SIG-M5 treated with dmso at 0.1 percent for 504 hours (cell line): ENCODE measurements at regions not wholly inside any gene's neighbourhood (a gene's known extent, or its start where the extent isn't known, plus 50 kb on each side); places are given as distances from the start of the nearest gene placed in this dataset.
A peak's percentile ranks its signal among the peaks of the same experiment; 100 is the strongest.

ENCODE experiments used
- DNase-seq: peaks from one replicate; lab custom pipeline; 2025; ENCODE audit not compliant: unreplicated experiment; lab: John Stamatoyannopoulos, UW

DNA sequence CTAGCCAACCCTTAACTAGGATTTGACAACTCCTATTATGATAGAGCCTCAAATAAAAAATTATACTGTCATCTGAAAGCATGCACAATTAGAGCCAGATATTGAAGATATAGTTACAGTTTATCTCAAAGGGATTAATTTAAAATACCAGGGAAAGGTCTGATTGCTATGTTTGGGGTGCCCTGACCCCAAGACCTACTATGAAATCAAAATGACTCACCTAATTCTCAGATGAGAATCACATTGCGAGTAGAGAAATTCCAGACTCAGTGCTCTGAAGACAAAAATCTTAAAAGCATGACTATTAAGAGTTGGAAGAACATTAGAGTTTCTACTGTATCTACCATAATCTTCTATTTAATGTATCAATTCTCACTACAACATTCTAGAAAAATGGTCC lies 297.1 kb downstream of the AHR start:
- DNase-seq, result no peak

- no peak for DNase-seq
These were observed 299.9 kb downstream of the AHR start for GRCh38 chr7:17598305-17598704.

- DNase-seq, result no peak
These were observed 300.4 kb downstream of the AHR start for GRCh38 chr7:17598846-17599245.

- DNase-seq, result no peak
These were observed 301.4 kb downstream of the AHR start for GRCh38 chr7:17599733-17600339.

DNA sequence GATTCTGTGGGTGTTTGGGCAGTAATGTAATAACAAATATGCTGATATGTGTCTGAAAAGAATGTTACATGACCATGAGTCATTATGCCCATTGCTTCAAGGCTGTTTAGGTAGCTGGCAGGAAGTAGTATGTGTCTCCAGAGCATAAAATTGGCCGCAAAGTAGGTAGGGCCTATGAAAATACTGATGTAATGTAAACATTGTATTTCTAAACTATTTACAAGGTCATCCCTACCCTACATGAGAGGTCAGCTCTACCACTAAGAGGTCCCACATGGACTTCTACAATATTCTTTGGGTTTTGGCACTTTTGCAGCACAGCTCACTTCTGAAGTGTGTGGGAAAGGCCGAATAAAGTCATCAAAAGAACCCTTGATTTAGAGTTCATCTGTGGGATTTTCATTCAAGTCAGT lies 301.9 kb downstream of the AHR start:
- DNase-seq, result peak; percentile 42

GRCh38 chr7:17601921-17602320 lies 303.5 kb downstream of the AHR start:
- no peak for DNase-seq

DNA sequence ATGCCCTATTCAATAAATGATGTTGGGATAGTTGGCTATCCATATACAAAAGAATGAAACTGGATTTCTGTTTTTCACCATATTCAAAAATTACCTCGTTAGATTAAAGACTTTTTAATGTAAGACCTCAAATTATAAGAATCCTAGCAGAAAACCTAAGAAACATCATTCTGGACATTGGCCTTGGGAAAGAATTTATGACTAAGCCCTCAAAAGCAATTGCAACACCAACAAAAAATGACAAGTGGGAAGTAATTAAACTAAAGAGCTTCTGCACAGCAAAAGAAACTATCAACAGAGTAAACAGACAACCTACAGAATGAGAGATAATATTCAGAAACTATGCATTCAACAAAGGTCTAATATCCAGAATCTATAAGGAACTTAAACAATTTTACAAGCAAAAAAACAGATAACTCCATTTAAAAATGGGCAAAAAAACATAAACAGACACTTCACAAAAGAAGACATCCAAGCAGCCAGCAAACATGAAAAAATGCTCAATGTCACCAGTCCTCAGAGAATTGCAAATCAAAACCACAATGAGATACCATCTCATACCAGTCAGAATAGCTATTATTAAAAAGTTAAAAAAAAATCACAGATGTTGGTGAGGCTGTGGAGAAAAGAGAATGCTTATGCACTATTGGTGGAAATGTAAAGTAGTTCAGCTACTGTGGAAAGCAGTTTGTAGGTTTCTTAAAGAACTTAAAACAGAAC lies 309.8 kb downstream of the AHR start:
- DNase-seq, result no peak

DNA sequence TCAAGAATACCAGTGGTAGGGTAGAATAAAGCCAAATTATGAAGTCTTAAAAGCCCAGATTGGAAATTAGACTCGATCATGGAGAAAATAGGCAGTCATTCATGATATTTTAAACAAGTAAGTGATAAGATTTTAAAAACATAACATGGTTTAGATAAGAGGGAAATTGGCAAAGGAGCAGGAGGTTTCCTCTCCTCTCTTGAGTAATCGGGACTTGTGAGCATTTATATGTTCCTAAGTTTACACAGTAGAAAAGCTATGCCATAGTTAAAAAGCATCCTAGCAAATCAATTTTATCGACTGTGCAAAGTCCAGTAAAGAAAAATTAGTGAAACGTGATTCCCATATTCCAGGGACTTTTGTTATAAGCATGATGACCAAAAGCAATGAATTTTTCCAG lies 313.2 kb downstream of the AHR start:
- DNase-seq, result no peak

DNA sequence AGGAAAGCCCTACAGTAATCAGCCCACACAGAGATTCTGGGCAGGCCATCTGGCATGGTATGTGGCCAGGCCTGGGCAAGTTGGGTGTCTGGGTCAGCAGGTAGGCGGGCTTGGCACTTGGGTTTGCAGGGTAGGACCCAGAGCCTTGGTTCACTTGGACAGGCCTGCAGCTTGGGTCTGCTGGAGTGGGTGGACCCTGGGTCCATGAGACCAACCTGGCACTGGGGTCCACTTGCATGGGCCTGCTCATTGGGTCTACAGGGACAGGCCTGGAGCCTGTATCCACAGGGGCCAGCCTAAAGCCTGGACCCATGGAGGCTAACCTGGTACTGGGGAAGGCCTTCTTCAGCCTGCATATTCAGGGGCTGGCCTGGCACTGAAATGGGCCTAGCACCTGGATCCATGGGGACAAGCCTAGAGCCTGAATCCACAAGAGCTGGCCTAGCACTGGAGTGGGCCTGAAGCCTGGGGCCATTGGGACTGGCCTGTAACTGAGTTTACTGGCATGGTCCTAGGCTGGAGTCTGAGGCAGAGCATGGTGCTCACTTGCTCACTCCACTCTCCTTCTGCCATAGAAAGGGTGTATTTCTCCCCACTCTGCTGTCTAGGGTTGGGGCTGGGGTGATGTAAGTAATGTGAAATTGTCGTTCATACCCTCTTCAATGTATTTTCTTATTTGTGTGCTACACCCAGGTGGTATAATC lies 315.0 kb downstream of the AHR start:
- DNase-seq, result no peak

- DNase-seq, result no peak
These were observed 318.9 kb downstream of the AHR start for GRCh38 chr7:17617380-17617779.

GRCh38 chr7:17617857-17618651 lies 319.6 kb downstream of the AHR start:
- DNase-seq, result no peak

DNA sequence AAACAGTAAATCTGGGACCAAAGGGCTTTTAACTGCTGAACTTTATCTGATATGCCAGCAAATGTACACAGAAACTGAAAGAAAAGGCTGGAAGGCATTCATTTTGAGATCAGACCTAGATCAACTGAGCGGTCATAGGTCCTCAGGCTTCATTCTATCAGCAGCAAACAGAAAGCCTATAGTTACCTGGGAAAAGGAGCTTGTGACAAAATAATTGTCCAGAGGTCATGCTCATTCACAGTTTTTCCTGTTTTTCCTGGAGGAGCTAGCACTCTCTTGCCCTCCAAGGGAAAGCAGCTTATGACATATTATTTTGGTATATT lies 320.2 kb downstream of the AHR start:
- DNase-seq, result no peak

GRCh38 chr7:17619196-17619818 lies 320.9 kb downstream of the AHR start:
- no peak for DNase-seq

DNA sequence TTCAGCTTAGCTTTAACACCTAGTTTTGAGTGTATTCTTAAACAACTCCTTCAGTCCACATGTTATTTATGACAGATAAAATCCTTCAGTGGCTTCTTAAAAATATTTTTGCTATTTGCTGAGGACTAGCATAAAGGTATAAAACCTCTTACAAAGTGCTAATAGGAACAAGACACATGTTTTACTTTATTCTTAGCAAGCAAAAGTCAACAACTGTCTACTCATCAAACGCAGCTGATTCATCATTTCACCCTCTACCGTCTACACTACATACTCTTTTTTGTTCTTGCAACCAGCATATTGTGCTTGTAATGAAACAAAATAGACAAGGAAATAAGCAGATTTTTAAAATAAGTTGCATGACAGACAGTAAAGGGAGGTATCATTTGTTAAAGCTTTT lies 319.7 kb downstream of the SNX13 start:
- no peak for DNase-seq

DNA sequence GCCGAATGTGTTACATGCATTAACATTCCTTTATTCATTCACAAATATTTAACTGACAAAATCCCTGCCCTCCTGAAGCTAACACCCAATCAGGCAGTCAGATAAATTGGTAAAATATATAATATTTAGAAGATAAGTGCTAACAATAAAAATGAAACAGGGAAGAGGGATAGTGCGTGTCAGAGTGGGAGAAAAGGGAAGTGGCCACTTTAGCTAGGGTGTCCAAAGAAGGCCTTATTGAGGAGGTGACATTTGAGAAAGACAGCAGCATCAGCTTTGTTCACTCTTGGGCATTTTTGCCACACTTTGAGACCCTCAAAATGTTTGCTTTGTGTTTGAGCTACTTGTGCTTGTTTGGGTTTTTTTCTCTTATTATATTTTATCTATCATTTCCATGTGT lies 317.8 kb downstream of the SNX13 start:
- no peak for DNase-seq

GRCh38 chr7:17623546-17624185 lies 316.6 kb downstream of the SNX13 start:
- DNase-seq, result no peak

DNA sequence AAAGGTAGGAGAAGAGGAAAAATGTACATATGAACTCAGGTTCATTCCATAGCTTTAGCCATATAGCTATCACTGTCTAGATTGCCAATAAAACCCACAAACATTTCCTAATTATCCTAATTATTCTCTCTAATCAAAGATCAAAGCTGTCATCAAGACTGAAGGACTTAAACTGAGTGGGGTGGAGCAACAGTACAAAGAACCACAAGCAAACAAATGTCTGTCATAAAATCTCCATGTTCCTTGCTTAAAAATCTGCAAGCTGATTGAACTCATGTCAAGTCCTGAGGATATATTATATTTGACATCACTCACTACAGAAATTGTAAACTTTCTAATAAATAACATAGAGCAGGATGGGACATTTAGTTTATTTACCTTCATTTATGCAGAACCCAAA lies 315.9 kb downstream of the SNX13 start:
- DNase-seq, result no peak

GRCh38 chr7:17625043-17625442 lies 315.3 kb downstream of the SNX13 start:
- DNase-seq, result no peak

DNA sequence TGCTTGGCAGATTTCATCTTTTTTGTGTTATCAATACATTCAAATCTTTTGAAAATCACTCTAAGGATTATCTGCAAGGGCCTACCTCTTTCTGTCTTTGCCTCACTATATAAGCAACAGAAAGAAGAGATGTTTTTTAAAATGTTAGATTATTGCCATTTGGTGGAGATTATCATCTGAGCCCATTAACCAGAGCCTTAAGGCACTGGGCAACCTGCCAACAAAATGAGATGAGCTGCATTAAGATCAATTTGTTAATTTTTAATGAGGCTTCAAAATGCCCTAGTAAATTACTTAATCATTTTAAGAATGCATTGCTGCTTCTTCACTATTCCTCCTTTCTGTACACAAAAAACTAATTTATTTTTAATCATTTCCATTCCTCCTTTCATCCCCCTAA lies 314.1 kb downstream of the SNX13 start:
- no peak for DNase-seq

DNA sequence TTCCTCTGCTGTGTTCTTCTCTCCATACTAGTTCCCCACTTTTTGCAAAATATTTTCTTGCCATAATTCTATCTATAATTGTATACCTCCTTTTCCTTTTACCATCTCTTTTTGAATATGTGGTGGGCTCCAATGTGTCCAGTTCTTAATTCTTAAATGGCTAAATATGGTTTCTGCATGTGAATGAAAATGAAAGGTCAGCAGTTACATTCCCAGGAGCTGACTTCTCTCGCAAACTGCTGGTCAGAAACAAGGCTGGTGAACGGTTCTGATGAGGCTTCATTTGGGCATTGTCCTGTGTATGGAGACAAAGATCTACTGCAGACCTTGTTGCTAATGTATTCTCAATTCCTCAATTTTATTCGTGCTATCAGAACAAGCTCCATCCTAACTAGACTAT lies 309.2 kb downstream of the SNX13 start:
- DNase-seq, result no peak

- no peak for DNase-seq
These were observed 307.9 kb downstream of the SNX13 start for GRCh38 chr7:17632384-17632783.
